NCI-H524 (cell line): ENCODE measurements at regions not wholly inside any gene's neighbourhood (a gene's known extent, or its start where the extent isn't known, plus 50 kb on each side); places are given as distances from the start of the nearest gene placed in this dataset.

Experiments used
- DNase-seq, 2 experiments: peaks; one replicate each; lab custom pipeline; 2025; lab: John Stamatoyannopoulos, UW

- no peak for DNase-seq
Observed at GRCh38 chr6:44608175-44608574, 220.7 kb downstream of the CDC5L start.

- no peak for DNase-seq
Observed at GRCh38 chr6:44609051-44609612, 221.6 kb downstream of the CDC5L start.

GRCh38 chr6:44614396-44614795 lies 226.9 kb downstream of the CDC5L start:
- DNase-seq: no peak

GRCh38 chr6:44615621-44616020 lies 228.1 kb downstream of the CDC5L start:
- DNase-seq: no peak

- DNase-seq: no peak
Observed at GRCh38 chr6:44617416-44617815, 229.9 kb downstream of the CDC5L start.

GRCh38 chr6:44618371-44618770 lies 230.9 kb downstream of the CDC5L start:
- no peak for DNase-seq

GRCh38 chr6:44620922-44621321 lies 233.4 kb downstream of the CDC5L start:
- no peak for DNase-seq

GRCh38 chr6:44621846-44622245 lies 234.3 kb downstream of the CDC5L start:
- no peak for DNase-seq

GRCh38 chr6:44622555-44622954 lies 235.0 kb downstream of the CDC5L start:
- no peak for DNase-seq

GRCh38 chr6:44622956-44623355 lies 235.4 kb downstream of the CDC5L start:
- no peak for DNase-seq

GRCh38 chr6:44624226-44624625 lies 236.7 kb downstream of the CDC5L start:
- no peak for DNase-seq

- DNase-seq: no peak
Observed at GRCh38 chr6:44624936-44625573, 237.5 kb downstream of the CDC5L start.

GRCh38 chr6:44625996-44626395 lies 238.5 kb downstream of the CDC5L start:
- DNase-seq: no peak

GRCh38 chr6:44626616-44627015 lies 239.1 kb downstream of the CDC5L start:
- DNase-seq: no peak

GRCh38 chr6:44627091-44627882 lies 239.8 kb downstream of the CDC5L start:
- DNase-seq: no peak

GRCh38 chr6:44627883-44628271 lies 240.4 kb downstream of the CDC5L start:
- no peak for DNase-seq

- no peak for DNase-seq
Observed at GRCh38 chr6:44628347-44628746, 240.8 kb downstream of the CDC5L start.

- no peak for DNase-seq
Observed at GRCh38 chr6:44629636-44630035, 242.1 kb downstream of the CDC5L start.

- DNase-seq: peak in 1 of 2 experiments; percentile 66
Observed at GRCh38 chr6:44630125-44631028, 242.9 kb downstream of the CDC5L start.

GRCh38 chr6:44631968-44632367 lies 244.5 kb downstream of the CDC5L start:
- DNase-seq: no peak

- DNase-seq: no peak
Observed at GRCh38 chr6:44634321-44634720, 246.8 kb downstream of the CDC5L start.

- DNase-seq: no peak
Observed at GRCh38 chr6:44635486-44635885, 248.0 kb downstream of the CDC5L start.
